ENCODE measurements at regions not wholly inside any gene's neighbourhood (a gene's known extent, or its start where the extent isn't known, plus 50 kb on each side); places are given as distances from the start of the nearest gene placed in this dataset.

GRCh38 chr10:45058580-45058979 is 57.9 kb downstream of the ZNF22 start:
- no peak for TF ChIP-seq CTCF (IDR thresholded peaks at IDR 0.05)

DNA sequence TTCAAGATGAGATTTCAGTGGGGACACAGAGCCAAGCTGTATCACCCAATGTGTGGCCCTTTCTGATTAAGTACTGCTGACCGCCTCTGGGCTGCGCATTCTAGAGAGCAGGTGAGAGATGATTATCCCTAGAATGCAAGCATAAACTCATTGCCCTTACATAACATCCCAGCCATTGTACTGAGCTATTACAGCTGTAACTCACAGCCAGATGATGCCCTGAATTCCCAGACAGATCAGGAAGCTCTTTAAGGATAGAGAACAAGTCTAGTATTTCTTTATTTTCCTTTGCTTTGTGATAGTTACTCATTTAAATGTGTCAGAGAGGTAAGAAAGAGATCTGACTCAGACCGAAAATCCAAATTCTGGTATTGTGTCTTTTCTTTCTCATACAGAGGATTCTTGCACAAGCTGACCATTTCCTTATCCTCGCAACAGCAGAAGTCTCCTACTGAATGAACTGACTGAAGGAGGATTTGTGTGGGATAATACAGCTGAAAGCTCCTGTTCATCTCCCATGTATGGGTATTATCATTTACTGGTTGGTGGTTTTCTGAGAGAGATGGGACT is 58.4 kb downstream of the ZNF22 start:
- no peak for TF ChIP-seq CTCF (IDR thresholded peaks at IDR 0.05)

- TF ChIP-seq CTCF (IDR thresholded peaks at IDR 0.05), result no peak
Measured at GRCh38 chr10:45059632-45060031, 58.9 kb downstream of the ZNF22 start.

DNA sequence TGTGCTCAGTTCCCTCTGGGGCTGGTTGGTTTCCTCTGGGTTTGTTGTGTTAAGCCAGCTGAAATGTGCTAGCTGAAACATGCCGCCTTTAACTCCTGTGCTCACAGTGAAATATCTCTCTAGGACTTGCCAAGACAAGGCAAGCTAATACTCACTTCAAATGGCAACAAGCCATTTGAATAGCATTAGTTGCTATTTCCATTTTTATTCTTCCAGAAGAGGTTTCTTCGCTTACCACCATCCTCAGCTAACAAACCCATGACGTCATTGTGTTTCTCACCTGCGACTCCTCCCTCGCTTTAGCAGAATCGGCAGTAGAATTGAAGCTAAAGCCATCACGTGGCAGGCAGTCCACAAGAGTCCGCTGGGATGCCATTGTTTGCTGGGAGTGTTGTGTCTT is 61.3 kb downstream of the ZNF22 start:
- no peak for TF ChIP-seq CTCF (IDR thresholded peaks at IDR 0.05)

DNA sequence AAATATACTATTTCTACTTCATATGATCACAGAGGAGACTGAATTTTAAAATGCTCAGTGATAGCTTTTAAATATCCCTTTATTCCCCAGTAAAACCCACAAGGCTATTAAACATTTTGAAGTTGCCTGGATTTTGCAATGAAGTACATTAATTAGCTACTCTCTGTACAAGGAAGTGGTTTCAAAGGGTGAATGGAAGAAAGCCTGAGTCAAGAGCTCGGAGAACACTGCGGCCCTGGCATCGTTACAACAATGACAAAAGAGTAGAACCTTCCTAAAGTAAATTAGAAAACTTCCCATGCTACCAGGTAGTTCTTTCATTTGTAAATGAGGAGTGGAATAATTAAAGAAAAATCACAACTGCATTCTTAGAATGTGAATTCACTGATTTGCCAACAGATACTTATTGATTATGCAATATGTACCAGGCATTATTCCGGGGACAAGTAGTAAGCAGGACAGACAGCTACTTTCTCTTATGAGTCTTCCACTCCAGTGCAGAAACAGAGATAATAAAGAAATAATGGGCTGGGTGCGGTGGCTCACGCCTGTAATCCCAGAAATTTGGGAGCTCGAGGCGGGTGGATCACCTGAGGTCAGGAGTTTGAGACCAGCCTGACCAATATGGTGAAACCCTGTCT is 63.0 kb downstream of the ZNF22 start:
- TF ChIP-seq CTCF (IDR thresholded peaks at IDR 0.05), result no peak

GRCh38 chr10:45064998-45065397 is 64.3 kb downstream of the ZNF22 start:
- TF ChIP-seq CTCF (IDR thresholded peaks at IDR 0.05), result no peak

DNA sequence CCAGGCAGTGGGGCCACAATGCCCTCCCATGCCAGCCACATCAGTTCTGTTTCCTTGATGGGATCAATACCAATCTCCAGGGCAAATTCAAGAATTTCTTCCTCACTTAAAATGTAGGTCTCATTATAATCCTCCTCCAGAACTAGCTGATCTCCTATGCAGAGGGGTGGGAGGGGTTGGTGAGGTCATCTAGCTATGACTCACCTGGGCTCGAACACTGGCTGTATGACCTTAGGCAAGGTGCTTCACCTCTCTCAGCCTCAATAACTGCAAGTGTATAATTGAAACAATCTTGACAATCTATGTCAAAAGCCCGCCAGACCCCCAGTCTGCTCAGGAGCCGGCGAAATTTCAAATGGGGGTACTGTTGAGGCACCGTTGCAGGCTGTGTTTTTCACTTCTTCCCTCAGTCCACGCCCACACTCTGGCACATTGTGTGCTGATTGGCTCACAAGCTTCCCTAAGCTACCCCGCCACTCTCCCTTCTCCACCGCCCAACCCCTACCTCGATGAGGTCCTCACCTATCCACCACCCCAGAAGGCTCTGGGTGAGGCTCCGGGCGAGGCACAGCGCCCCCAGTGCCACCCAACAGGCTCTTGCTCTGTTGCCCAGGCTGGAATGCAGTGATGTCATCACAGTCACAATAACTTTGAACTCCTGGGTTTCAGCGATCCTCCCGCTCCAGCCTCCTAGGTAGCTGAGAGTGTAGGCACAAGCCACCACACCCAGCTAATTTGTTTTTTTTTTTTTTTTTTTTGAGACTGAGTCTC is 70.5 kb downstream of the ZNF22 start:
- TF ChIP-seq CTCF (IDR thresholded peaks at IDR 0.05), result no peak

Data from LNCAP (cell line).